ENCODE measurements at regions not wholly inside any gene's neighbourhood (a gene's known extent, or its start where the extent isn't known, plus 50 kb on each side); places are given as distances from the start of the nearest gene placed in this dataset.

- H3K4me1 ChIP-seq (ENCODE audit: insufficient read depth) = no peaks in the 10 kb centered on the region
- no peak overlapping the region for H3K4me2 ChIP-seq
- H3K36me3 ChIP-seq (replicated peaks; ENCODE audit: insufficient read depth, low read depth) = no peaks in the 10 kb centered on the region
- H2AFZ ChIP-seq = no peak overlapping the region
- no peaks in the 10 kb centered on the region for H4K20me1 ChIP-seq (ENCODE audit: insufficient read depth, poor library complexity, severe bottlenecking)
- 65% methylated on average over 4 of the region's 4 CpGs for WGBS (ENCODE audit: low lambda C conversion rate, missing lambda C conversion rate)
- H3K27me3 ChIP-seq = peaks cover 32% of the 10 kb centered on the region
- DNase-seq (ENCODE audit: low spot score) = no peak
- H3K4me3 ChIP-seq = no peak overlapping the region
- TF ChIP-seq CTCF (IDR thresholded peaks at IDR 0.05; ENCODE audit: poor library complexity) = no peak
- no peak for TF ChIP-seq EZH2phosphoT487 (IDR thresholded peaks at IDR 0.05; ENCODE audit: low read depth, severe bottlenecking, unreplicated experiment)
- TF ChIP-seq EZH2 (IDR thresholded peaks at IDR 0.05; ENCODE audit: borderline replicate concordance) = no peak
- no peaks in the 10 kb centered on the region for H3K9me2 ChIP-seq (replicated peaks; ENCODE audit: insufficient read depth)
- H3K9me3 ChIP-seq (ENCODE audit: low read depth) = no peaks in the 10 kb centered on the region
- no peaks in the 10 kb centered on the region for H3K79me2 ChIP-seq
- no peak overlapping the region for H3K27ac ChIP-seq
Observed at GRCh38 chr16:86798247-86799041, 220.1 kb downstream of the FOXL1 start.

- Histone ChIP-seq H3K79me2 (no peaks in the 10 kb centered on the region), H3K9me3 (ENCODE audit: low read depth) (no peaks in the 10 kb centered on the region), H3K36me3 (replicated peaks; ENCODE audit: insufficient read depth, low read depth) (no peaks in the 10 kb centered on the region), H3K4me3 (no peak overlapping the region), H3K27ac (no peak overlapping the region), H3K4me1 (ENCODE audit: insufficient read depth) (no peaks in the 10 kb centered on the region), H3K9me2 (replicated peaks; ENCODE audit: insufficient read depth) (no peaks in the 10 kb centered on the region), H3K27me3 (peaks cover 32% of the 10 kb centered on the region), H3K4me2 (no peak overlapping the region), H2AFZ (no peak overlapping the region), H4K20me1 (ENCODE audit: insufficient read depth, poor library complexity, severe bottlenecking) (no peaks in the 10 kb centered on the region)
- TF ChIP-seq CTCF (IDR thresholded peaks at IDR 0.05; ENCODE audit: poor library complexity) = no peak
- TF ChIP-seq EZH2 (IDR thresholded peaks at IDR 0.05; ENCODE audit: borderline replicate concordance) = no peak
- TF ChIP-seq EZH2phosphoT487 (IDR thresholded peaks at IDR 0.05; ENCODE audit: low read depth, severe bottlenecking, unreplicated experiment) = no peak
- WGBS (ENCODE audit: low lambda C conversion rate, missing lambda C conversion rate) = 94% methylated on average over 4 of the region's 4 CpGs
- no peak for DNase-seq (ENCODE audit: low spot score)
Observed at GRCh38 chr16:86799367-86799766, 221.0 kb downstream of the FOXL1 start.

GRCh38 chr16:86800894-86801293, 222.5 kb downstream of the FOXL1 start:
- no peak for TF ChIP-seq CTCF (IDR thresholded peaks at IDR 0.05; ENCODE audit: poor library complexity)
- no peak overlapping the region for H3K4me3 ChIP-seq
- H4K20me1 ChIP-seq (ENCODE audit: insufficient read depth, poor library complexity, severe bottlenecking) = no peaks in the 10 kb centered on the region
- no peak overlapping the region for H2AFZ ChIP-seq
- H3K79me2 ChIP-seq = no peaks in the 10 kb centered on the region
- H3K27ac ChIP-seq = no peak overlapping the region
- WGBS (ENCODE audit: low lambda C conversion rate, missing lambda C conversion rate) = 8% methylated on average over 4 of the region's 4 CpGs
- no peaks in the 10 kb centered on the region for H3K9me3 ChIP-seq (ENCODE audit: low read depth)
- DNase-seq (ENCODE audit: low spot score) = no peak
- H3K36me3 ChIP-seq (replicated peaks; ENCODE audit: insufficient read depth, low read depth) = no peaks in the 10 kb centered on the region
- no peaks in the 10 kb centered on the region for H3K4me1 ChIP-seq (ENCODE audit: insufficient read depth)
- peaks cover 35% of the 10 kb centered on the region for H3K27me3 ChIP-seq
- no peak overlapping the region for H3K4me2 ChIP-seq
- no peaks in the 10 kb centered on the region for H3K9me2 ChIP-seq (replicated peaks; ENCODE audit: insufficient read depth)

Measured in hepatocyte (in vitro differentiated cells).